DOHH2 (cell line): ENCODE measurements at regions not wholly inside any gene's neighbourhood (a gene's known extent, or its start where the extent isn't known, plus 50 kb on each side); places are given as distances from the start of the nearest gene placed in this dataset.
"Not testable (repeated sequence)": the region's sequence is repeated elsewhere in the genome, so short reads cannot be mapped to it uniquely, and the experiment has no call there.

Source experiments
- H3F3A ChIP-seq: fragments of 200-600 bp; sonication (generic), shearing (Covaris generic); 2 replicates; pipeline ENCODE4 v1.6.0; 2016; ENCODE audit warnings: antibody characterized with exemption, mild to moderate bottlenecking; ENCODE audit not compliant: control insufficient read depth, insufficient read depth
- H3K27ac ChIP-seq: fragments of 200-600 bp; sonication (generic); 2 replicates; pipeline ENCODE4 v1.5.1; 2014; ENCODE audit warnings: low read depth, mild to moderate bottlenecking, low read length, moderate library complexity
- H3K27me3 ChIP-seq: fragments of 200-600 bp; sonication (generic); 2 replicates; pipeline ENCODE4 v1.6.1; 2014; ENCODE audit warnings: mild to moderate bottlenecking, low read length, mixed read lengths; ENCODE audit not compliant: control insufficient read depth
- H3K36me3 ChIP-seq: fragments of 200-600 bp; sonication (generic); 2 replicates; pipeline ENCODE4 v1.6.1; 2014; ENCODE audit warnings: mild to moderate bottlenecking, low read length, moderate library complexity, mixed read lengths; ENCODE audit not compliant: control insufficient read depth
- H3K4me1 ChIP-seq: fragments of 200-600 bp; sonication (generic); 2 replicates; pipeline ENCODE4 v1.6.1; 2014; ENCODE audit warnings: mild to moderate bottlenecking, low read length, mixed read lengths; ENCODE audit not compliant: control insufficient read depth
- H3K4me2 ChIP-seq: fragments of 200-600 bp; sonication (generic); 2 replicates; pipeline ENCODE4 v1.6.0; 2014; ENCODE audit warnings: mild to moderate bottlenecking, low read length, moderate library complexity
- H3K4me3 ChIP-seq: fragments of 200-600 bp; sonication (generic); 2 replicates; pipeline ENCODE4 v1.5.1; 2014; ENCODE audit warnings: mild to moderate bottlenecking, low read length, mixed read lengths
- H3K79me2 ChIP-seq: fragments of 200-600 bp; sonication (generic); 2 replicates; pipeline ENCODE4 v1.6.1; 2014; ENCODE audit warnings: mild to moderate bottlenecking, low read length, mixed read lengths; ENCODE audit not compliant: control insufficient read depth
- H3K9me2 ChIP-seq: fragments of 200-600 bp; sonication (generic); replicated peaks from 2 replicates; pipeline ENCODE4 v1.6.1; 2014; ENCODE audit warnings: mild to moderate bottlenecking, low read length, mixed read lengths; ENCODE audit not compliant: control insufficient read depth
- H3K9me3 ChIP-seq: fragments of 200-600 bp; sonication (generic); 2 replicates; pipeline ENCODE4 v1.6.1; 2014; ENCODE audit warnings: antibody characterized with exemption, low read length, mixed read lengths; ENCODE audit not compliant: control insufficient read depth, insufficient read depth
- H4K20me1 ChIP-seq: fragments of 200-600 bp; sonication (generic); 2 replicates; pipeline ENCODE4 v1.6.0; 2014; ENCODE audit warnings: low read depth, mild to moderate bottlenecking, antibody characterized with exemption, low read length, moderate library complexity; ENCODE audit not compliant: control insufficient read depth, insufficient read depth
- EZH2phosphoT487 ChIP-seq: fragments of 200-600 bp; sonication (generic); IDR thresholded peaks from 2 replicates; pipeline ENCODE4 v1.6.1; 2017; ENCODE audit warnings: borderline replicate concordance, mild to moderate bottlenecking, antibody characterized with exemption, low read length, moderate library complexity, mixed read lengths
- TF ChIP-seq, protein P1 (sequence below): fragments of 200-600 bp; sonication (generic); IDR thresholded peaks from one replicate; pipeline ENCODE4 v1.5.1; 2014; ENCODE audit warnings: antibody characterized with exemption, mild to moderate bottlenecking, low read depth, low read length; ENCODE audit not compliant: poor library complexity, severe bottlenecking

DNA sequence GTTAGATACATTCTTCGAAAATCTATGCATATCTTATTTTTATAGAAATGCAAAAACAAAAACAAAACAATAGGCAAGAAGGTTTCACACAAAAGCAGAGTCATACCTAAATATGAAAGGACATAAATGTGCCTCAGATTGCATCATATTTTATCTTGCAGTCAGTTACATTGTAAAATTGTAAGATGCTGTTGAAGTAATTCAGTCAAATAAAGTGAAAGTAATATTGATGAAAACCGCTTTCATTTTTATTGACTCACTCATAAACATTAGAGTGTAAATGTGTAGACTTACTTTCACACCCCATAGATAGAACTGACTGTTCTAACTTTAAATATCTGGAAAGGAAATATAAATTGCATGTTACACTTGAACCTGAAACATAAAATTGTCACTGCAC, 931.5 kb upstream of the NUDT12 start:
- Histone ChIP-seq H3K79me2 (no peaks in the 10 kb centered on the region), H3K4me1 (no peaks in the 10 kb centered on the region), H3K4me3 (no peak overlapping the region), H3K27me3 (no peaks in the 10 kb centered on the region), H3K9me3 (no peaks in the 10 kb centered on the region), H3K4me2 (no peak overlapping the region), H3K9me2 (no peaks in the 10 kb centered on the region), H3F3A (no peaks in the 10 kb centered on the region), H3K27ac (no peak overlapping the region), H4K20me1 (no peaks in the 10 kb centered on the region), H3K36me3 (no peaks in the 10 kb centered on the region)
- TF ChIP-seq, protein P1, sequence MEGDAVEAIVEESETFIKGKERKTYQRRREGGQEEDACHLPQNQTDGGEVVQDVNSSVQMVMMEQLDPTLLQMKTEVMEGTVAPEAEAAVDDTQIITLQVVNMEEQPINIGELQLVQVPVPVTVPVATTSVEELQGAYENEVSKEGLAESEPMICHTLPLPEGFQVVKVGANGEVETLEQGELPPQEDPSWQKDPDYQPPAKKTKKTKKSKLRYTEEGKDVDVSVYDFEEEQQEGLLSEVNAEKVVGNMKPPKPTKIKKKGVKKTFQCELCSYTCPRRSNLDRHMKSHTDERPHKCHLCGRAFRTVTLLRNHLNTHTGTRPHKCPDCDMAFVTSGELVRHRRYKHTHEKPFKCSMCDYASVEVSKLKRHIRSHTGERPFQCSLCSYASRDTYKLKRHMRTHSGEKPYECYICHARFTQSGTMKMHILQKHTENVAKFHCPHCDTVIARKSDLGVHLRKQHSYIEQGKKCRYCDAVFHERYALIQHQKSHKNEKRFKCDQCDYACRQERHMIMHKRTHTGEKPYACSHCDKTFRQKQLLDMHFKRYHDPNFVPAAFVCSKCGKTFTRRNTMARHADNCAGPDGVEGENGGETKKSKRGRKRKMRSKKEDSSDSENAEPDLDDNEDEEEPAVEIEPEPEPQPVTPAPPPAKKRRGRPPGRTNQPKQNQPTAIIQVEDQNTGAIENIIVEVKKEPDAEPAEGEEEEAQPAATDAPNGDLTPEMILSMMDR, result no peak
- no peak for TF ChIP-seq EZH2phosphoT487

DNA sequence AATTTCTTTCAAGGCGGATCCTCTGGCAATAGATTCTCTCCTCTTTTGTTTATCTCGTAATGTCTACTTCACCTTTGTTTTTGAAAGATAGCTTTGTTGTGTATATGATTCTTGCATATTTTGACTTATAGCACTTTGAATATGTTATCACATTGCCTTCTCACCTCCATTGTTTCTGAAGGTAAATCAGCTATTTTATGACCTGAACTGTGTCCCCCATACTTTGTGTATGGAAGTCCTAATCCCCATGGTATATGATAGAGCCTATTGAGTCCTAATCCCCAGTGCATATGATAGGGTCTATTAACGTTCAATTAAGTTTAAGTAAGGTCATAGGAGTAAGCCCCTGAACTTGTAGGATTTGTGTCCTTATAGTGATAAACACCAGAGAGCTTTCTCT, 910.2 kb upstream of the NUDT12 start:
- TF ChIP-seq, protein P1, result no peak
- TF ChIP-seq EZH2phosphoT487, result no peak
- Histone ChIP-seq H3K9me2 (no peaks in the 10 kb centered on the region), H3K4me1 (no peaks in the 10 kb centered on the region), H3K36me3 (no peaks in the 10 kb centered on the region), H4K20me1 (no peaks in the 10 kb centered on the region), H3K9me3 (no peaks in the 10 kb centered on the region), H3K27ac (no peak overlapping the region), H3F3A (no peaks in the 10 kb centered on the region), H3K4me2 (no peak overlapping the region), H3K79me2 (no peaks in the 10 kb centered on the region), H3K27me3 (no peaks in the 10 kb centered on the region), H3K4me3 (no peak overlapping the region)

DNA sequence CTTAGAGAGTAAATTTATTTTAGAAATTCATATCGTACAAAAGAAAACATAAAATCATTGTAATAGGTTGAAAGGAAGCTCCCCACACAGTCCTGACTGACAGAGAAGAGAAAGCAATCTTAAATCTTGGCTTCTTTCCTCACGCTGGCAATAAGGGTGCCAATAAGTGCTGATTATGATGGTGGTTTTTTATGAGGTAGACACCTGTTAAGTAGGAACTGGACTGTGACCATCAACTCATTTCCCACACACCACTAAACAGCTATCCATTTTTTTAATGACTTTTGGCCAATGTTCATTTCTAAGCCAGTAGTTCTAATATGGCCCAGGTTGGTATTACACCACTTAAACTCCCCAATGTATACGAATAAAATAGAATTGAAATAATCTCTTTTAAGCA, 893.5 kb upstream of the NUDT12 start:
- no peaks in the 10 kb centered on the region for H3F3A ChIP-seq
- TF ChIP-seq, protein P1, result no peak
- no peak for TF ChIP-seq EZH2phosphoT487
- H3K27ac ChIP-seq, result no peak overlapping the region

DNA sequence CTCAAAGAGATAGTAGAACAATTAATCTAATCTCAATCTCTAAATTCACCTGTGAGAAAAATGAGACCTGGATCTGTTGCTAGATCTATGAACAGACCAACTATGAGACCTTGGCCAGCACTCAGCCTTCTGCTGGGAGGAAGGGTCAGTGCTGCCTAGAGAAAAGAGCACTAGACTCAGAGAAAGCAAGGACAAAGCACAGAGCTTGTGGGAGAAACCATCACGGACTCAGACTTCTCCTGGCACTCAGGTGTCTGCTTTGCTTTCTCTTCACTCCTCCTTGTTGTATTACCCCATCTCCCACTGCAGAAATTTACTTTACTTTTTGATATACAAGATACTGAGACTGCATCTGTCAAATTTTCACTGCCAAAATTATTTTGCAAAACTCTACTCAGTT, 890.0 kb upstream of the NUDT12 start:
- Histone ChIP-seq H3K27me3 (no peaks in the 10 kb centered on the region), H3K4me2 (no peak overlapping the region), H3F3A (no peaks in the 10 kb centered on the region), H3K9me2 (no peaks in the 10 kb centered on the region), H3K4me1 (no peaks in the 10 kb centered on the region), H4K20me1 (no peaks in the 10 kb centered on the region), H3K4me3 (no peak overlapping the region), H3K36me3 (no peaks in the 10 kb centered on the region), H3K79me2 (no peaks in the 10 kb centered on the region), H3K9me3 (no peaks in the 10 kb centered on the region), H3K27ac (no peak overlapping the region)
- TF ChIP-seq, protein P1, result no peak
- TF ChIP-seq EZH2phosphoT487, result no peak

More for the DNA sequence above, 893.5 kb upstream of the NUDT12 start:
- no peaks in the 10 kb centered on the region for H3K79me2 ChIP-seq
- no peak overlapping the region for H3K4me2 ChIP-seq
- H3K9me3 ChIP-seq, result no peaks in the 10 kb centered on the region
- no peaks in the 10 kb centered on the region for H3K9me2 ChIP-seq
- H3K27me3 ChIP-seq, result no peaks in the 10 kb centered on the region
- H3K4me1 ChIP-seq, result no peaks in the 10 kb centered on the region
- H4K20me1 ChIP-seq, result no peaks in the 10 kb centered on the region
- H3K4me3 ChIP-seq, result no peak overlapping the region
- H3K36me3 ChIP-seq, result no peaks in the 10 kb centered on the region

DNA sequence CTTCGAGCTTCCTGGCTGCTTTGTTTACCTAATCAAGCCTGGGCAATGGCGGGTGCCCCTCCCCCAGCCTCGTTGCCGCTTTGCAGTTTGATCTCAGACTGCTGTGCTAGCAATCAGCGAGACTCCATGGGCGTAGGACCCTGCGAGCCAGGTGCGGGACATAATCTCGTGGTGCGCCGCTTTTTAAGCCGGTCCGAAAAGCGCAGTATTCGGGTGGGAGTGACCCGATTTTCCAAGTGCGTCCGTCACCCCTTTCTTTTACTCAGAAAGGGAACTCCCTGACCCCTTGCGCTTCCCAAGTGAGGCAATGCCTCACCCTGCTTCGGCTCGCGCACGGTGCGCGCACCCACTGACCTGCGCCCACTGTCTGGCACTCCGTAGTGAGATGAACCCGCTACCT, 889.3 kb upstream of the NUDT12 start:
- H3K4me1 ChIP-seq, H3K9me3 ChIP-seq, H3K4me3 ChIP-seq, H3K4me2 ChIP-seq, H4K20me1 ChIP-seq, H3F3A ChIP-seq, H3K79me2 ChIP-seq, H3K27me3 ChIP-seq, H3K27ac ChIP-seq, H3K36me3 ChIP-seq, H3K9me2 ChIP-seq: not testable (repeated sequence)
